ENCODE measurements at regions not wholly inside any gene's neighbourhood (a gene's known extent, or its start where the extent isn't known, plus 50 kb on each side); places are given as distances from the start of the nearest gene placed in this dataset.

- H3K27ac ChIP-seq (ENCODE audit: low read length), result no peak overlapping the region
- no peak overlapping the region for H3K4me3 ChIP-seq (ENCODE audit: low read depth in 2 of 2, low read length in 2 of 2)
- in situ Hi-C loops (cut with HindIII; ENCODE audit: low pct_unique_long_range_greater_than_20kb, low sequenced_read_pairs) (no loop called here), intact Hi-C loops (cut with micrococcal nuclease; ENCODE audit: unreplicated experiment) (no loop called here)
- no peaks in the 10 kb centered on the region for H3K9me3 ChIP-seq (ENCODE audit: control insufficient read depth, insufficient read depth, low read depth, low read length)
- no peaks in the 10 kb centered on the region for H3K4me1 ChIP-seq (ENCODE audit: control insufficient read depth, insufficient read depth, low read length)
- no peak for TF ChIP-seq SIN3A (IDR thresholded peaks at IDR 0.05; ENCODE audit: borderline replicate concordance, insufficient read depth, low read depth, low read length)
- no peak for TF ChIP-seq CTCF (IDR thresholded peaks at IDR 0.05)
- no peak for TF ChIP-seq REST (IDR thresholded peaks at IDR 0.05; ENCODE audit: insufficient read depth in 1 of 2, low read depth in 2 of 2, low read length in 1 of 2)
- TF ChIP-seq TCF7L2 (IDR thresholded peaks at IDR 0.05; ENCODE audit: low read depth, low read length), result no peak
- no peak for TF ChIP-seq POLR2AphosphoS5 (IDR thresholded peaks at IDR 0.05; ENCODE audit: low read depth, low read length)
- H3K27me3 ChIP-seq (ENCODE audit: control insufficient read depth, insufficient read depth, low read length), result no peaks in the 10 kb centered on the region
- DNase-seq (ENCODE audit: low read depth, low spot score) (no peak), ATAC-seq (no peak)
- no peaks in the 10 kb centered on the region for H3K36me3 ChIP-seq (ENCODE audit: control insufficient read depth, insufficient read depth, low read length)
- ChIA-PET POLR2A (no interaction called here), CTCF (no interaction called here)
- BruUV-seq (replicated peaks), result no TSS peak
These were observed 321.6 kb upstream of the PAPPA start for GRCh38 chr9:115832031-115832430.

- no peak overlapping the region for H3K27ac ChIP-seq (ENCODE audit: low read length)
- ATAC-seq (no peak), DNase-seq (ENCODE audit: low read depth, low spot score) (no peak)
- H3K36me3 ChIP-seq (ENCODE audit: control insufficient read depth, insufficient read depth, low read length), result no peaks in the 10 kb centered on the region
- no TSS peak for BruUV-seq (replicated peaks)
- intact Hi-C loops (cut with micrococcal nuclease; ENCODE audit: unreplicated experiment), result no loop called here
- H3K4me3 ChIP-seq (ENCODE audit: low read depth in 2 of 2, low read length in 2 of 2), result no peak overlapping the region
- no peaks in the 10 kb centered on the region for H3K9me3 ChIP-seq (ENCODE audit: control insufficient read depth, insufficient read depth, low read depth, low read length)
- no peaks in the 10 kb centered on the region for H3K4me1 ChIP-seq (ENCODE audit: control insufficient read depth, insufficient read depth, low read length)
- in situ Hi-C loops (cut with HindIII; ENCODE audit: low pct_unique_long_range_greater_than_20kb, low sequenced_read_pairs), result no loop called here
- POLR2A ChIA-PET, result no interaction called here
- H3K27me3 ChIP-seq (ENCODE audit: control insufficient read depth, insufficient read depth, low read length), result no peaks in the 10 kb centered on the region
- CTCF ChIA-PET, result no interaction called here
- TF ChIP-seq SIN3A (IDR thresholded peaks at IDR 0.05; ENCODE audit: borderline replicate concordance, insufficient read depth, low read depth, low read length) (no peak), TCF7L2 (IDR thresholded peaks at IDR 0.05; ENCODE audit: low read depth, low read length) (no peak), REST (IDR thresholded peaks at IDR 0.05; ENCODE audit: insufficient read depth in 1 of 2, low read depth in 2 of 2, low read length in 1 of 2) (no peak), POLR2AphosphoS5 (IDR thresholded peaks at IDR 0.05; ENCODE audit: low read depth, low read length) (no peak), CTCF (IDR thresholded peaks at IDR 0.05) (no peak)
These were observed 316.0 kb upstream of the PAPPA start for GRCh38 chr9:115837618-115838017.
